ENCODE measurements at regions not wholly inside any gene's neighbourhood (a gene's known extent, or its start where the extent isn't known, plus 50 kb on each side); places are given as distances from the start of the nearest gene placed in this dataset.

- DNase-seq (ENCODE audit: low read depth in 2 of 2), result no peak
- no peak overlapping the region for H3K4me3 ChIP-seq (replicated peaks in 1 of 2; ENCODE audit: low read depth in 2 of 2, low read length in 2 of 2)
- TF ChIP-seq, protein P1, sequence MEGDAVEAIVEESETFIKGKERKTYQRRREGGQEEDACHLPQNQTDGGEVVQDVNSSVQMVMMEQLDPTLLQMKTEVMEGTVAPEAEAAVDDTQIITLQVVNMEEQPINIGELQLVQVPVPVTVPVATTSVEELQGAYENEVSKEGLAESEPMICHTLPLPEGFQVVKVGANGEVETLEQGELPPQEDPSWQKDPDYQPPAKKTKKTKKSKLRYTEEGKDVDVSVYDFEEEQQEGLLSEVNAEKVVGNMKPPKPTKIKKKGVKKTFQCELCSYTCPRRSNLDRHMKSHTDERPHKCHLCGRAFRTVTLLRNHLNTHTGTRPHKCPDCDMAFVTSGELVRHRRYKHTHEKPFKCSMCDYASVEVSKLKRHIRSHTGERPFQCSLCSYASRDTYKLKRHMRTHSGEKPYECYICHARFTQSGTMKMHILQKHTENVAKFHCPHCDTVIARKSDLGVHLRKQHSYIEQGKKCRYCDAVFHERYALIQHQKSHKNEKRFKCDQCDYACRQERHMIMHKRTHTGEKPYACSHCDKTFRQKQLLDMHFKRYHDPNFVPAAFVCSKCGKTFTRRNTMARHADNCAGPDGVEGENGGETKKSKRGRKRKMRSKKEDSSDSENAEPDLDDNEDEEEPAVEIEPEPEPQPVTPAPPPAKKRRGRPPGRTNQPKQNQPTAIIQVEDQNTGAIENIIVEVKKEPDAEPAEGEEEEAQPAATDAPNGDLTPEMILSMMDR (IDR thresholded peaks at IDR 0.05; ENCODE audit: low read depth, low read length), result no peak
Measured at GRCh38 chr5:56313596-56313995, 80.5 kb upstream of the ANKRD55 start.

- TF ChIP-seq, protein P1 (IDR thresholded peaks at IDR 0.05; ENCODE audit: low read depth, low read length), result no peak
- no peak overlapping the region for H3K4me3 ChIP-seq (replicated peaks in 1 of 2; ENCODE audit: low read depth in 2 of 2, low read length in 2 of 2)
- DNase-seq (ENCODE audit: low read depth in 2 of 2), result no peak
Measured at GRCh38 chr5:56313004-56313531, 79.9 kb upstream of the ANKRD55 start.

GRCh38 chr5:56311306-56311905 lies 78.3 kb upstream of the ANKRD55 start:
- no peak for DNase-seq (ENCODE audit: low read depth in 2 of 2)
- H3K4me3 ChIP-seq (replicated peaks in 1 of 2; ENCODE audit: low read depth in 2 of 2, low read length in 2 of 2), result no peak overlapping the region
- TF ChIP-seq, protein P1 (IDR thresholded peaks at IDR 0.05; ENCODE audit: low read depth, low read length), result no peak

GRCh38 chr5:56310711-56311204 lies 77.6 kb upstream of the ANKRD55 start:
- H3K4me3 ChIP-seq (replicated peaks in 1 of 2; ENCODE audit: low read depth in 2 of 2, low read length in 2 of 2), result no peak overlapping the region
- DNase-seq (ENCODE audit: low read depth in 2 of 2), result no peak
- TF ChIP-seq, protein P1 (IDR thresholded peaks at IDR 0.05; ENCODE audit: low read depth, low read length), result no peak

DNA sequence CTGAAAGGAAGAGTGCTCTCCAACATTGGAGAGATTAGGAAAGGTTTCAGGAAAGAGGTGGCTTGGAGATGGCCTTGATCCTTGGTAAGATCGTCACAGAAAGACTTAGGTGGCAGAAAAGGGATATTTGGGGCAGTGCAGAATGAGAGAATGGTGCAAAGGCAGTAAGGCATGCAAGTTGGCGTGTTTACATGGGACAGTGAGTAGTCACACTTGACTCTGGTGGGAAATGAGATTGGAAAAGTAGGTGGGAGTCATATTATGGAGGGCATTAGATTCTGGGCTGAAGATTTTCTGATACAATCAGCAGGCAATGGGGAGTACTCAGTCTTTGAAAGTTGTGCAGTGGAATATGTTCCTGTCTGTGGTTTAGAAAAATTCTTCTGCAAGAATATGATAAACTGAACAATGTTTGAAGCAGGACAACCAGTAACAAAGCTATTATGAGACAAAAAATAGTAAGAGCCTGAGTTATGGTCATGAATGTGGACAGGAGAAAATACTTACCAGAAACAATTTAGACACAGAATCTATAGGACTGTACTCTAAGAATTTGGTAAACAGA lies 76.2 kb upstream of the ANKRD55 start:
- H3K4me3 ChIP-seq (replicated peaks in 1 of 2; ENCODE audit: low read depth in 2 of 2, low read length in 2 of 2), result no peak overlapping the region
- peak in 1 of 2 donors; percentile 27 for DNase-seq (ENCODE audit: low read depth in 2 of 2)
- TF ChIP-seq, protein P1 (IDR thresholded peaks at IDR 0.05; ENCODE audit: low read depth, low read length), result no peak

- H3K4me3 ChIP-seq (replicated peaks in 1 of 2; ENCODE audit: low read depth in 2 of 2, low read length in 2 of 2), result no peak overlapping the region
- DNase-seq (ENCODE audit: low read depth in 2 of 2), result peak in 1 of 2 donors; percentile 30
- TF ChIP-seq, protein P1 (IDR thresholded peaks at IDR 0.05; ENCODE audit: low read depth, low read length), result no peak
Measured at GRCh38 chr5:56307714-56308333, 74.7 kb upstream of the ANKRD55 start.
